Osteoblast (primary cell): ENCODE measurements at regions not wholly inside any gene's neighbourhood (a gene's known extent, or its start where the extent isn't known, plus 50 kb on each side); places are given as distances from the start of the nearest gene placed in this dataset.

Source experiments
- DNase-seq: peaks from one replicate; pipeline ENCODE4 v3.0.0; 2011; ENCODE audit warnings: low spot score, mixed read lengths; ENCODE audit not compliant: insufficient read length; ENCODE audit errors: missing footprints
- H2AFZ ChIP-seq: 2 replicates; pipeline ENCODE4 v1.6.0; 2011; ENCODE audit warnings: mild to moderate bottlenecking, low read length
- H3K27ac ChIP-seq: 2 replicates; pipeline ENCODE4 v1.5.1; 2011; ENCODE audit warnings: mild to moderate bottlenecking, low read depth, low read length, moderate library complexity
- H3K27me3 ChIP-seq: 2 replicates; pipeline ENCODE4 v1.6.0; 2012; ENCODE audit warnings: mild to moderate bottlenecking, control low read depth, inconsistent platforms, low read length, moderate library complexity; ENCODE audit not compliant: insufficient read depth
- H3K36me3 ChIP-seq: 2 replicates; pipeline ENCODE4 v1.5.1; 2011; ENCODE audit warnings: mild to moderate bottlenecking, low read length, control low read depth, moderate library complexity; ENCODE audit not compliant: insufficient read depth
- H3K4me1 ChIP-seq: 2 replicates; pipeline ENCODE4 v1.5.1; 2011; ENCODE audit warnings: mild to moderate bottlenecking, low read length, control low read depth, moderate library complexity; ENCODE audit not compliant: insufficient read depth
- H3K4me2 ChIP-seq: 2 replicates; pipeline ENCODE4 v1.6.0; 2011; ENCODE audit warnings: mild to moderate bottlenecking, low read length; ENCODE audit not compliant: insufficient read depth
- H3K4me3 ChIP-seq: fragments of 200-600 bp; sonication (generic); 3 replicates; pipeline ENCODE4 v1.5.1; 2012; ENCODE audit warnings: mild to moderate bottlenecking, low read length, inconsistent platforms; ENCODE audit not compliant: insufficient read depth
- H3K79me2 ChIP-seq: 2 replicates; pipeline ENCODE4 v1.6.0; 2012; ENCODE audit warnings: mild to moderate bottlenecking, low read length, control low read depth, inconsistent platforms; ENCODE audit not compliant: insufficient read depth
- H3K9me3 ChIP-seq: 2 replicates; pipeline ENCODE4 v1.5.1; 2011; ENCODE audit warnings: low read depth, low read length, control low read depth
- H4K20me1 ChIP-seq: 2 replicates; pipeline ENCODE4 v1.6.0; 2012; ENCODE audit warnings: mild to moderate bottlenecking, low read length, control low read depth; ENCODE audit not compliant: insufficient read depth
- TF ChIP-seq, protein P1 (sequence below): IDR thresholded peaks from 2 replicates; pipeline ENCODE4 v1.5.1; 2011; ENCODE audit warnings: mild to moderate bottlenecking, low read depth, low read length, moderate library complexity; ENCODE audit errors: extremely low read depth

DNA sequence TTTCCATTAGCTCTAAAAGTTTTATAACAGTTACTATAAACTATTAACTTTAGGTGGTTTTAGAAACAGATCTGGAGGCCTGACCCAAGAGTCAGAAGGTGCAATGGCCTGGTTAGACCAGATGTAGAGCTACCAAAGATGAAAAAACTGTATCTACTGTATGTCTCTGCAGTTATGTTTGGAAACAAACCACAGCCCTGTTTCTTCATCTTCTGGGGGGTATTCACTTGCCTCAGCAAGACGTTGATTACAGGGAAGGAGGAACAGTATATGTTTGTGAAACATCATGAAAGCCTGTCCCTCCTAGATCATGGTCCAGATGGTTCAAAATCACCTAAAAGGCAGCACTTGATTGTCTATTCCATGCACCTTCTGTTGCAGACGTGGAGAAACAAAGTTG lies 220.2 kb downstream of the SUCLG1 start:
- Histone ChIP-seq H3K9me3 (no peaks in the 10 kb centered on the region), H3K27me3 (no peaks in the 10 kb centered on the region), H4K20me1 (no peaks in the 10 kb centered on the region), H3K79me2 (no peaks in the 10 kb centered on the region), H3K36me3 (no peaks in the 10 kb centered on the region), H3K4me2 (no peak overlapping the region), H2AFZ (no peak overlapping the region), H3K4me1 (no peaks in the 10 kb centered on the region), H3K27ac (no peak overlapping the region), H3K4me3 (no peak overlapping the region)
- no peak for DNase-seq
- TF ChIP-seq, protein P1, sequence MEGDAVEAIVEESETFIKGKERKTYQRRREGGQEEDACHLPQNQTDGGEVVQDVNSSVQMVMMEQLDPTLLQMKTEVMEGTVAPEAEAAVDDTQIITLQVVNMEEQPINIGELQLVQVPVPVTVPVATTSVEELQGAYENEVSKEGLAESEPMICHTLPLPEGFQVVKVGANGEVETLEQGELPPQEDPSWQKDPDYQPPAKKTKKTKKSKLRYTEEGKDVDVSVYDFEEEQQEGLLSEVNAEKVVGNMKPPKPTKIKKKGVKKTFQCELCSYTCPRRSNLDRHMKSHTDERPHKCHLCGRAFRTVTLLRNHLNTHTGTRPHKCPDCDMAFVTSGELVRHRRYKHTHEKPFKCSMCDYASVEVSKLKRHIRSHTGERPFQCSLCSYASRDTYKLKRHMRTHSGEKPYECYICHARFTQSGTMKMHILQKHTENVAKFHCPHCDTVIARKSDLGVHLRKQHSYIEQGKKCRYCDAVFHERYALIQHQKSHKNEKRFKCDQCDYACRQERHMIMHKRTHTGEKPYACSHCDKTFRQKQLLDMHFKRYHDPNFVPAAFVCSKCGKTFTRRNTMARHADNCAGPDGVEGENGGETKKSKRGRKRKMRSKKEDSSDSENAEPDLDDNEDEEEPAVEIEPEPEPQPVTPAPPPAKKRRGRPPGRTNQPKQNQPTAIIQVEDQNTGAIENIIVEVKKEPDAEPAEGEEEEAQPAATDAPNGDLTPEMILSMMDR: no peak

DNA sequence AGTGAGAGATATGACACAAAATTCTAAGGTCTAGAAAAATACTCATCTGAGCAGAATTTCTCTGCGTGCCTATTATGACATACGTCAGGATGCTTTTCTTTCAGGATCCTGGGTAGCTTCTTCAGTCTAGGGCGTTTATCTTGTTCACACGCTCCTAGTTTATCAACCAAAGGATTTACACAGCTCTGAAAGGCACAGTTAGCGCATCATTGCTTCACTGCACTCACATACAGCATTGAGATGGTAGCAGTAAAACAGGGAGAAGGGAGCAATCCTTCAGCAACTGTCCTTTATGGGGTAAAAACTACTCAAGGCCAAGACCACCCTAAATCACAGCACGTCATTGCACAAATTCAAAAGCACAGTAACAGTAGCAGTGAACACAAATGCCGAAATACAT lies 222.8 kb downstream of the SUCLG1 start:
- no peaks in the 10 kb centered on the region for H3K27me3 ChIP-seq
- no peaks in the 10 kb centered on the region for H4K20me1 ChIP-seq
- no peak overlapping the region for H3K4me2 ChIP-seq
- no peaks in the 10 kb centered on the region for H3K4me1 ChIP-seq
- H3K36me3 ChIP-seq: no peaks in the 10 kb centered on the region
- H3K79me2 ChIP-seq: no peaks in the 10 kb centered on the region
- H3K9me3 ChIP-seq: no peaks in the 10 kb centered on the region
- no peak overlapping the region for H3K27ac ChIP-seq
- no peak overlapping the region for H2AFZ ChIP-seq
- TF ChIP-seq, protein P1: no peak
- no peak for DNase-seq
- H3K4me3 ChIP-seq: no peak overlapping the region

DNA sequence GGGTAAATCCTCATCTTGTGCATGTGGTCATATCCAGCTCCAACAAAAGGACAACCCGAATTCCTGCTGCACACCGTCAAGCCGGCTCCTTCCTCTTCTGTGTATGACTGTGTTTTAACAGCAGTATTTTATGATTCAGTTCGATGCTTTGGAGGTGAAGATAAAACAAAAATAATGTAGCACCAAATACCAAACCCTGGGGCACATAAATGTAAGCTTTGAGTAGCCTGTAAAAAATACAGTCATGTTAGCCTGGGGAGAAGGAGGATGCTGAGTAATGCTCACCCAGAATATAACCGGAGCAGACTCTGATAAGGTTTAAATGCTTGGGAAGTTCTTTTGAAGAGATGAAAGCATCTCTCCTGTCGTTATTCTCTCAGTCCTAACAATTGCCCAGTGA lies 225.0 kb downstream of the SUCLG1 start:
- H3K9me3 ChIP-seq: no peaks in the 10 kb centered on the region
- H2AFZ ChIP-seq: no peak overlapping the region
- H3K4me3 ChIP-seq: no peak overlapping the region
- H3K79me2 ChIP-seq: no peaks in the 10 kb centered on the region
- no peaks in the 10 kb centered on the region for H4K20me1 ChIP-seq
- no peaks in the 10 kb centered on the region for H3K4me1 ChIP-seq
- H3K27ac ChIP-seq: no peak overlapping the region
- H3K4me2 ChIP-seq: no peak overlapping the region
- no peaks in the 10 kb centered on the region for H3K27me3 ChIP-seq
- TF ChIP-seq, protein P1: no peak
- DNase-seq: no peak
- no peaks in the 10 kb centered on the region for H3K36me3 ChIP-seq

DNA sequence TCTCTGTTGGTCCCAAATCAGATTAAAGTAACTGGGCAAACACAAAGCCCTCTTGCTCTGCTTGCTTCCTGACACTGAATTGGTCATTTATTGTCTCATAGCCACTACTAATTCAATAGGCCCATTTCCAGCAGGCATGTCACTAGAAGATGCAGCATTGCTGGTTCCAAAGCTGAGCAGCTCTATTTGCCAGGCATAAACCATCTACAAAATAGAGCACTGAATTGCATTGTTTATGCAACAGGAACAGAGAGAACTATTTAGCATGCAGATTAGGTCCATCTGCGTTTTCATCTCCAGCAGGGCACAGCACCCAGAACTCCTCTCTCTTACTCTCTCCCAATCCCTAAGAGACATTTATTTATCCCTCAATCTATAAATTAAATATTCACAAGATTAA lies 227.6 kb downstream of the SUCLG1 start:
- TF ChIP-seq, protein P1: no peak
- Histone ChIP-seq H3K36me3 (no peaks in the 10 kb centered on the region), H3K4me3 (no peak overlapping the region), H3K27ac (no peak overlapping the region), H3K4me2 (no peak overlapping the region), H3K79me2 (no peaks in the 10 kb centered on the region), H3K27me3 (no peaks in the 10 kb centered on the region), H4K20me1 (no peaks in the 10 kb centered on the region), H3K9me3 (no peaks in the 10 kb centered on the region), H3K4me1 (no peaks in the 10 kb centered on the region), H2AFZ (no peak overlapping the region)
- DNase-seq: no peak
